Esophagus (tissue), 2 donors: ENCODE measurements at regions not wholly inside any gene's neighbourhood (a gene's known extent, or its start where the extent isn't known, plus 50 kb on each side); places are given as distances from the start of the nearest gene placed in this dataset.

Experiments
- H3K27ac ChIP-seq, 2 donors: one replicate each; pipeline ENCODE4 v1.5.1; 2013; ENCODE audit warnings: low read depth in 2 of 2, mild to moderate bottlenecking in 2 of 2, inconsistent platforms in 1 of 2, low read length in 1 of 2, moderate library complexity in 1 of 2
- H3K27me3 ChIP-seq, 2 donors: one replicate each; pipeline ENCODE4 v1.6.1; 2013; ENCODE audit warnings: low read length in 2 of 2, control low read depth in 1 of 2, mild to moderate bottlenecking in 1 of 2; ENCODE audit not compliant: insufficient read depth in 2 of 2, control insufficient read depth in 1 of 2
- H3K36me3 ChIP-seq, 2 donors: one replicate each; pipeline ENCODE4 v1.6.1; 2013; ENCODE audit warnings: low read length in 1 of 2; ENCODE audit not compliant: control insufficient read depth in 2 of 2, insufficient read depth in 2 of 2
- H3K4me1 ChIP-seq, 2 donors: one replicate each; pipeline ENCODE4 v1.6.1; 2013; ENCODE audit warnings: low read length in 1 of 2; ENCODE audit not compliant: control insufficient read depth in 2 of 2, insufficient read depth in 2 of 2
- H3K4me3 ChIP-seq, 2 donors: one replicate each; pipeline ENCODE4 v1.5.1; 2013; ENCODE audit warnings: low read length in 2 of 2, mild to moderate bottlenecking in 2 of 2, low read depth in 1 of 2, moderate library complexity in 1 of 2
- H3K9me3 ChIP-seq, 2 donors: one replicate each; pipeline ENCODE4 v1.6.1; 2013; ENCODE audit warnings: mild to moderate bottlenecking in 2 of 2, low read depth in 1 of 2, low read length in 1 of 2, moderate library complexity in 1 of 2; ENCODE audit not compliant: control insufficient read depth in 2 of 2, insufficient read depth in 1 of 2
- WGBS, 2 donors: extraction: QIAGEN DNeasy Blood & Tissue Kit; methylation state at CpG; one replicate each; pipeline ENCODE4 v1.1.7; 2013; 5-methylcytosine and 5-hydroxymethylcytosine counted together
- donor health status: healthy with polysubstance abuse.
- donor health status: Bipolar disorder and iron deficiency.

DNA sequence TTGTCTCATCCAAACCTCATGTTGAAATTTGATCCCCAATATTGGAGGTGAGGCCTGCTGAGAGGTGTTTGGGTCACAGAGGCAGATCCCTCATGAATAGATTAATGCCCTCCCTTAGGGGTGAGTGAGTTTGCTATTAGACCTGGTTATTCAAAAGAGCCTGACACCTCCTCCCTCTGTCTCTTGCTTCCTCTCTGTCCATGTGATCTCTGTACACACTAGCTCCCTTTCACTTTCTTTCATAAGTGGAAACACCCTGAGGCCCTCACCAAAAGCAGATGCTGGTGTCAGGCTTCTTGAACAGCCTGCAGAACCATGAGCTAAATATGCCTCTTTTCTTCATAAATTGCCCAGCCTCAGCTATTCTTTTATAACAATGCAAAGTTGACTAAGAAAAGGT, 447.1 kb downstream of the MDFIC start:
- no peaks in the 10 kb centered on the region for H3K9me3 ChIP-seq
- H3K27me3 ChIP-seq = no peaks in the 10 kb centered on the region
- no peaks in the 10 kb centered on the region for H3K4me1 ChIP-seq
- H3K4me3 ChIP-seq = no peak overlapping the region
- no peaks in the 10 kb centered on the region for H3K36me3 ChIP-seq
- no peak overlapping the region for H3K27ac ChIP-seq

DNA sequence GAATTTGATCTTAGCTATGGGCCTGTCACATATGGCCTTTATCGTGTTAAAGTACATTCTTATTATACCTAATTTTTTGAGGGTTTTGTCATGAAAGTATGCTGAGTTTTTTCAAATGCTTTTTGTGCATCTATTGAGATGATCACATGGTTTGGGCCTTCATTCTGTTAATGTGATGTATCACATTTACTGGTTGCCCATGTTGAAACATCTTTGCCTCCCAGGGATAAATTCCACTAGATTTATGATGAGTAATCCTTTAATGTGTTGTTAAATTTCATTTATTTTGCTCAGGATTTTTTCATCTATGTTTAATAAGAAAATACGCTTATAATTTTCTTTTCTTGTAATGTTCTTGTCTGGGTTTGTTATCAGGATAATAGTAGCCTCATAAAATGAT, 442.0 kb downstream of the MDFIC start:
- Histone ChIP-seq H3K9me3 (no peaks in the 10 kb centered on the region), H3K4me1 (no peaks in the 10 kb centered on the region), H3K27me3 (no peaks in the 10 kb centered on the region), H3K27ac (no peak overlapping the region), H3K36me3 (no peaks in the 10 kb centered on the region), H3K4me3 (no peak overlapping the region)
- 95 to 96% methylated on average over 2 of the region's 2 CpGs for WGBS, 2 donors

DNA sequence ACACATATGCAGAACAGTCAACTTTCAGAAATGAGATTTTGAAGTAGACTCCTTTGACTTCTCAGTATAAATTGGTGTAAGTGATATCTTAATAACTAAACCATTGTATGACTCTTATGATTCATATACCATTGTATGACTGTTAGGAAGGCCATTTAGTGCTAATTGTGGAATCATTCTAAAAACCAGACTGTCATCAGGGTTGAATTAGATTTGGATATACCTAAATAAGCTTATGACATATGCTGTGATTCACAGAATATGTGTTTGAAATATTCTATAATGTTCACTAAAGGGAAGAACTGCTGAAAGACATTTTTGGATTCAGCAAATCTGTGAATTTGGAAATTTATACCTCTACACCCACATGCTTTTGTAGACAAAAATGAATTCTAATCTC, 438.1 kb downstream of the MDFIC start:
- Histone ChIP-seq H3K4me3 (no peak overlapping the region), H3K27me3 (no peaks in the 10 kb centered on the region), H3K4me1 (no peaks in the 10 kb centered on the region), H3K27ac (no peak overlapping the region), H3K36me3 (no peaks in the 10 kb centered on the region), H3K9me3 (no peaks in the 10 kb centered on the region)

DNA sequence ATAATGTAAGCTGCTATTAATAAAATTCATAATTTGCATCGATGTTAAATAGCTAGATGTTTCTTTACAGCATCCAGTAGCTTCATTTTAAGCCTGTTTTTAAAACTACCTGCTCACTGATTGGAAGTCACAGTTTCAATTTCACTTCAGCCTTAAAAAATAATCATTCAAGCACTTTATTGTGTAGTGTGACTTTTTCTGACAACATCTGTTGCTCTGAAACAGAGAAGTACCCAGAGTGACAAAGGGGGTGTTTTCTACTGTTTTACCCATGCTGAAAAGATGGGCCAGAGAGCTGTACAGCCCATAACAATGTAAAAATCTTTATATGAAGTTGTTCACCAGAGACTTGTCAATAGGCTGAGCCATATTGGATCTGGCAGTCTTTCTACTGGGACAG, 437.2 kb downstream of the MDFIC start:
- no peaks in the 10 kb centered on the region for H3K4me1 ChIP-seq
- H3K36me3 ChIP-seq = no peaks in the 10 kb centered on the region
- no peaks in the 10 kb centered on the region for H3K27me3 ChIP-seq
- no peak overlapping the region for H3K27ac ChIP-seq
- no peaks in the 10 kb centered on the region for H3K9me3 ChIP-seq
- WGBS, 2 donors = 69 to 80% methylated on average over 1 of the region's 1 CpG
- H3K4me3 ChIP-seq = no peak overlapping the region

DNA sequence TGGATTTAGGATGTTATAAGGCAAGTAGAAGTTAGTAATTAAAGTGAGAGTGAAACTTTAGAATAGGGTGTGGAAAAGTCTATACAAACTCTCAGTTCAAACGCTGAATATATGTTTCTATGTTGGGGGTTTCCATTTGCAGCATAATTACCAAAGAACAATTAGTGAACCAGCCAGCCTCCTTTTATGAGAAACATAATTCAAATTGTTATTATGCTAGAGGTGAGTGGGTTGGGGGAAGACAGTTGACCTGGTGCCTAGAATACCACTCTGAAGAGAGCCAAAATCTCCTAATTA, 435.8 kb downstream of the MDFIC start:
- Histone ChIP-seq H3K4me1 (no peaks in the 10 kb centered on the region), H3K36me3 (no peaks in the 10 kb centered on the region), H3K27ac (no peak overlapping the region), H3K4me3 (no peak overlapping the region), H3K9me3 (no peaks in the 10 kb centered on the region), H3K27me3 (no peaks in the 10 kb centered on the region)
- WGBS, 2 donors = 48 to 58% methylated on average over 1 of the region's 1 CpG

DNA sequence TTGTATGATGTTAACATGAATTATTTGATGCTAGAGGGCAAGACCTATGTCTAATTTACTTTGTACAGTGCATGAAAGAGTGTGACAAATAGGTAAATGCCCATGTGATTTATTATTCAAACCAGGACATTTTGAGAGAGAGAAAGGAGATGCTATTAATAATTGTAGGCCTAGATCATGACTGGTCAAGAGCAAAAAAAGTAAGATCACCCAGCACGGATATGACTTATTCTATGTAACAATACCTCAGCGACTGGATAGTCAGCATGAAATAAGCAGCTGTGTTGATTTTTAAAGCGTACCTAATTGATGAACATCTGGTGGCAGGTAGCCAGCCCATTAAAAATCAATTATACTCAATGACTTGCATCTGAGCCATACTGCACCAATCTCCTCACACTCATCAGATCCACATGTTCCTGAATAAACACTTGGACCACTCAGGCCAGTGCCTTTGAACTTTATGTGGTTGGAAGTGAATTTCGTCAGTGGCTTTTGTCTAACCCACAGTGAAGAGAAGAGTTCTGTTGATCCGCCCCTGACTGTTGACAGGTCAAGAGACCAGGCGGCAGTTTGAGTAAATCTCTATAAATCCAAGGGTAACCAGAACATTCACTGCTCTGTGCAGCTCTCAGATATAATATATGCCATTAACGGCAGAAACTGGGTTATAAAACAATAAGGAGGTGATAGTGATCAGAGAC, 435.3 kb downstream of the MDFIC start:
- Histone ChIP-seq H3K4me3 (no peak overlapping the region), H3K9me3 (no peaks in the 10 kb centered on the region), H3K4me1 (no peaks in the 10 kb centered on the region), H3K27ac (no peak overlapping the region), H3K36me3 (no peaks in the 10 kb centered on the region), H3K27me3 (no peaks in the 10 kb centered on the region)
- 74 to 83% methylated on average over 7 of the region's 7 CpGs for WGBS, 2 donors

DNA sequence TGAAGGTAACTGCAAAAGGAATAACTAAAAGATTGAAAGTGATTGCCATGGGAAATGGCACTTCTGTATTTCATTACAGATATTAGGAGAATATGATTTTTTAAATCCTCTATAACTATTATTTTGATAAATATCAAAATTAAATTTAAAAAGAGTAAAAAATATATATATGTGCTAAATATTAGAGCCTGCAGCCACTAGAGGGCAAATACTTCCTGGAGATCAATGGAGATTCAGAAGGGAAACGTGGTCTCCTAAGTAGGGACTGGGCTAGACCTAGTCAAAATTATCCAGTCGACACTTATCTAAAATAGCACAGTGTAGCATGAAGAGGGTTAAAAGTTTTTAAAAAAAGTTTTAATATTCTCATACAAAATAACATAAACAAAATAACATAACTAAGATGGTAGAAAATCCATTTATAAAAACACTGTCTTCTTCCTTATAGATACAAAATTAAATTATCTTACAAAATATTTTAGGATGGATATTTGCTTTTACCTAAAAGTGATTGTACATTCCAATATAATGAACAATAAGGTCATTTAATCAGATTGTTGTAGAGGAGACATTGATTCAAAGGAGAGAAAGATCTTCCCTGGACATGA, 434.3 kb downstream of the MDFIC start:
- no peaks in the 10 kb centered on the region for H3K4me1 ChIP-seq
- no peak overlapping the region for H3K27ac ChIP-seq
- WGBS, 2 donors = 46 to 58% methylated on average over 2 of the region's 2 CpGs
- no peaks in the 10 kb centered on the region for H3K36me3 ChIP-seq
- no peaks in the 10 kb centered on the region for H3K9me3 ChIP-seq
- no peak overlapping the region for H3K4me3 ChIP-seq
- H3K27me3 ChIP-seq = no peaks in the 10 kb centered on the region

DNA sequence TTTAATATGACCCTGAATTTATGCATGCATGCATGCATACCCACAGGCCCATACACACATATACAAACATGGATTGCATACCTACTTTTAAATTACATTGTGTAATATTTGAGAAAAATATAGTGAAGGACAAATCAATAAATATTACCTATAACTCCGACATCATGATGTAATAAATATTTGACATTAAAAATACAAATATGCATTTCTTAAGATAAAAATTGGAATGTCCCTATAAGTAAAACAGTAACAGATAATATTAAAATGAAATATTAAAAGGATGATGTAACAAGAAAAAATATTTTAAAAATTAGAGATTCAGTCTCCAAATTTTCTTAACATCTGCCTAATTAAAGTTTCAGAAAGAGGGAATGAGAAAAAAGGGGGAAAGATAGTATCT, 433.0 kb downstream of the MDFIC start:
- WGBS, 2 donors = 76 to 94% methylated on average over 1 of the region's 1 CpG
- H3K4me3 ChIP-seq = no peak overlapping the region
- no peak overlapping the region for H3K27ac ChIP-seq
- H3K27me3 ChIP-seq = no peaks in the 10 kb centered on the region
- H3K4me1 ChIP-seq = no peaks in the 10 kb centered on the region
- H3K36me3 ChIP-seq = no peaks in the 10 kb centered on the region
- no peaks in the 10 kb centered on the region for H3K9me3 ChIP-seq

DNA sequence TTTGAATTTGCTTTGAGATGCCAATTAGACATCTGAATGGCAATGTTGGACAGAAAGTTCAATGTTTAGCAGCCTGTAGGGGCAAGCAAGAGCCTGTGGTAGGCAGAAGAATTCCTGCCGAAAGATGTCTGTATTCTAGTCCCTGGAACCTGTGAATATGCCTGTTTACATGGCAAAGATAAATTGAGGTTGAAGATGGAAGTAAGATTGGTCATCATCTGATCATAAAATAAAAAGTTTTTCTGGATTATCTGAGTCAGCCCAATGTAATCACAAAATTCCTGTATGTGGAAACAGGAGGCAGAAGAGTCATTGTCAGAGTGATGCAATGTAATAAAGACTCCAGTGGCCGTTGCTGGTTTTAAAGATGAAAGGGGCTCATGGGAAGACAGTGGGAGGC, 430.5 kb downstream of the MDFIC start:
- Histone ChIP-seq H3K36me3 (no peaks in the 10 kb centered on the region), H3K4me1 (no peaks in the 10 kb centered on the region), H3K27ac (no peak overlapping the region), H3K4me3 (no peak overlapping the region), H3K9me3 (no peaks in the 10 kb centered on the region), H3K27me3 (no peaks in the 10 kb centered on the region)
- 44 to 58% methylated on average over 2 of the region's 2 CpGs for WGBS, 2 donors

DNA sequence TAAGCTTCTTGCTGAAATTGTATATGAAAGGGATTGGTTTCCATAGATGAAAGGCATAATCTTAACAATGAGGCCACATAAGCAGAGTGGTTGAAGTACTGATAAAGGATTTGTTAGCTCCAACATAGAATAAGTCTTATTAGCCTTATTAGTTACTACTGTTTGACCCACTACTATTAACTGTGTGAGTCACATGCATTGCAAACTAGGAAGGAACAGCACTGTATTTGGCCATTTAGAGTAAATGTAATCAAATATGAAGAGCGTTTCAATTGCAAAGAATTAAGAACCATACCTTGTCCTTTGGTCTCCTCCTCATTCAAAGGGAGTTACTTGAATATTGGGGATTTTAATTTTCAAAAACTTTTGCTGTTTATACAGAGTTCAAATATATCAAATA, 428.9 kb downstream of the MDFIC start:
- H3K4me1 ChIP-seq = no peaks in the 10 kb centered on the region
- H3K27me3 ChIP-seq = no peaks in the 10 kb centered on the region
- no peak overlapping the region for H3K4me3 ChIP-seq
- H3K9me3 ChIP-seq = no peaks in the 10 kb centered on the region
- no peaks in the 10 kb centered on the region for H3K36me3 ChIP-seq
- 84 to 97% methylated on average over 1 of the region's 1 CpG for WGBS, 2 donors
- no peak overlapping the region for H3K27ac ChIP-seq
